GM12891 (cell line): ENCODE measurements at regions not wholly inside any gene's neighbourhood (a gene's known extent, or its start where the extent isn't known, plus 50 kb on each side); places are given as distances from the start of the nearest gene placed in this dataset.

Experiments used
- DNase-seq: peaks from one replicate; pipeline ENCODE4 v3.0.0; 2011; ENCODE audit warnings: low spot score; ENCODE audit not compliant: insufficient read length
- FAIRE-seq: peaks from 2 replicates; lab custom pipeline; 2011; peaks lifted over from hg19 to GRCh38; lab: Jason Lieb, UNC
- PAX5 ChIP-seq: IDR thresholded peaks from 2 replicates; pipeline ENCODE4 v1.6.1; 2011; ENCODE audit warnings: low read length, moderate library complexity, mild to moderate bottlenecking; ENCODE audit not compliant: insufficient read depth, severe bottlenecking
- POLR2A ChIP-seq: IDR thresholded peaks from 2 replicates; pipeline ENCODE4 v1.6.1; 2011; ENCODE audit warnings: low read depth, low read length, control low read depth
- POLR2AphosphoS5 ChIP-seq: IDR thresholded peaks from 2 replicates; pipeline ENCODE4 v1.6.1; 2011; ENCODE audit warnings: low read depth, low read length, control low read depth
- POU2F2 ChIP-seq: IDR thresholded peaks from 2 replicates; pipeline ENCODE4 v1.6.1; 2011; ENCODE audit warnings: low read depth, mild to moderate bottlenecking, control low read depth, low read length, moderate library complexity
- SPI1 ChIP-seq: IDR thresholded peaks from 2 replicates; pipeline ENCODE4 v1.6.1; 2011; ENCODE audit warnings: low read depth, low read length, control low read depth
- TAF1 ChIP-seq: IDR thresholded peaks from 2 replicates; pipeline ENCODE4 v1.6.1; 2011; ENCODE audit warnings: low read depth, low read length, control low read depth

GRCh38 chr17:27391427-27391826 lies 64.8 kb upstream of the KSR1 start:
- no peak for FAIRE-seq
- no peak for DNase-seq
- TF ChIP-seq POU2F2 (no peak), PAX5 (no peak), POLR2AphosphoS5 (no peak), POLR2A (no peak), TAF1 (no peak), SPI1 (no peak)

GRCh38 chr17:27396045-27396444 lies 60.2 kb upstream of the KSR1 start:
- TF ChIP-seq PAX5 (no peak), POU2F2 (no peak), POLR2AphosphoS5 (no peak), TAF1 (no peak), SPI1 (no peak), POLR2A (no peak)
- FAIRE-seq (no peak), DNase-seq (no peak)

- DNase-seq (no peak), FAIRE-seq (no peak)
- no peak for TF ChIP-seq PAX5
- no peak for TF ChIP-seq POLR2A
- TF ChIP-seq SPI1 = no peak
- no peak for TF ChIP-seq POLR2AphosphoS5
- no peak for TF ChIP-seq TAF1
- TF ChIP-seq POU2F2 = no peak
Measured at GRCh38 chr17:27396941-27397340, 59.3 kb upstream of the KSR1 start.

- FAIRE-seq (no peak), DNase-seq (no peak)
- TF ChIP-seq POLR2A (no peak), POU2F2 (no peak), SPI1 (no peak), POLR2AphosphoS5 (no peak), TAF1 (no peak), PAX5 (no peak)
Measured at GRCh38 chr17:27398691-27399090, 57.6 kb upstream of the KSR1 start.

- no peak for FAIRE-seq
- TF ChIP-seq SPI1 (no peak), POLR2A (no peak), POLR2AphosphoS5 (no peak), PAX5 (no peak), TAF1 (no peak), POU2F2 (no peak)
- DNase-seq = no peak
Measured at GRCh38 chr17:27400991-27401390, 55.3 kb upstream of the KSR1 start.

GRCh38 chr17:27402943-27403342 lies 53.3 kb upstream of the KSR1 start:
- FAIRE-seq = no peak

GRCh38 chr17:27403480-27404005 lies 52.7 kb upstream of the KSR1 start:
- DNase-seq (no peak), FAIRE-seq (no peak)
- TF ChIP-seq POLR2A (no peak), POLR2AphosphoS5 (no peak), POU2F2 (no peak), TAF1 (no peak), SPI1 (no peak)

More at GRCh38 chr17:27402943-27403342, 53.3 kb upstream of the KSR1 start:
- no peak for TF ChIP-seq POU2F2
- no peak for TF ChIP-seq TAF1
- no peak for TF ChIP-seq POLR2AphosphoS5
- no peak for TF ChIP-seq SPI1
- TF ChIP-seq PAX5 = no peak
- no peak for TF ChIP-seq POLR2A
- DNase-seq = no peak

- no peak for DNase-seq
- TF ChIP-seq TAF1 (no peak), PAX5 (no peak), SPI1 (no peak), POLR2AphosphoS5 (no peak), POU2F2 (no peak), POLR2A (no peak)
- no peak for FAIRE-seq
Measured at GRCh38 chr17:27404676-27405075, 51.6 kb upstream of the KSR1 start.
